ENCODE measurements at regions not wholly inside any gene's neighbourhood (a gene's known extent, or its start where the extent isn't known, plus 50 kb on each side); places are given as distances from the start of the nearest gene placed in this dataset.
"Not testable (repeated sequence)": the region's sequence is repeated elsewhere in the genome, so short reads cannot be mapped to it uniquely, and the experiment has no call there.

- no peak for DNase-seq (ENCODE audit: low spot score)
These were observed 326.8 kb downstream of the TBL1XR1 start for GRCh38 chr3:176870451-176870850.

DNA sequence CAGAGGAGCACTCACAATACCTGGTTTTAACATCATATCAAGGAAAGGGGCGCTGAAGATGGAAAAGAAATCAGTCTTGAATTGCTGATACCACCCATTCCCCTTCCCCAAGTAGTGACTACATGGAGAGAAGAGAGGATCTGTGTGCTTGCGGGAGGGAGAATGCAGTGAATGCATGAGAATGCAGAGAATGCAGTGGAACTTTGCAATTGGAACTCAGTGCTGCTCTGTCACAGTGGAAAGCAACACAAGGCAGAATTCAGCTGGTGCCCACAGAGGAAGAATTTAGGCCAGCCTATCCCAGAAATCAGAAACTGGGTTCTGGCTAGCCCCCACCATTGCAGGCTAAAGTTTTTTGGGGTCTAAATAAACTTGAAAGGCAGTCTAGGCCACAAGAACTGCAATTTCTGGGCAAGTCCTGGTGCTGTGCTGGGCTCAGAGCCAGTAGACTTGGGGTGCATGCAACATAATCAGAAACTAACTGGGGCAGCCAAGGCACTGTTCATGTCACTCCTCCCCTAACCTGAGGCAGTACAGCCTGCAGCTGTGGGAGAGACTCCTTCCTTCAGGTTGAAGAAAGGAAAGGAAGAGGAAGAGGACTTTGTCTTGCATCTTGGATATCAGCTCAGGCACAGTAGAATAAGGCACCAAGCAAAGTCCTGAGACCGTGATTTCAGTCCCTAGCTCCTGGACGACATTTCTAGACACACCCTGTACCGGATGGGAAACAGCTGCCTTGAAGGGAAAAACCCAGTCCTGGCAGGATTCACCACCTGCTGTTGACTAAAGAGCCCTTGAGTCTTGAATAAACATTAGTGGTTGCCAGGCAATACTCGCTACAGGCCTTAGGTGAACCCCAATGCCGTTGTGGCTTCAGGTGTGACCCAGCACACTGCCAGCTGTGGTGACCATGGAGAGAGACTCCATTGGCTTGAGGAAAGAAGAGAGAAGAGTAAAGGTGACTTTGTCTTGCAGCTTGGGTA lies 329.3 kb downstream of the TBL1XR1 start:
- no peak for DNase-seq (ENCODE audit: low spot score)

DNA sequence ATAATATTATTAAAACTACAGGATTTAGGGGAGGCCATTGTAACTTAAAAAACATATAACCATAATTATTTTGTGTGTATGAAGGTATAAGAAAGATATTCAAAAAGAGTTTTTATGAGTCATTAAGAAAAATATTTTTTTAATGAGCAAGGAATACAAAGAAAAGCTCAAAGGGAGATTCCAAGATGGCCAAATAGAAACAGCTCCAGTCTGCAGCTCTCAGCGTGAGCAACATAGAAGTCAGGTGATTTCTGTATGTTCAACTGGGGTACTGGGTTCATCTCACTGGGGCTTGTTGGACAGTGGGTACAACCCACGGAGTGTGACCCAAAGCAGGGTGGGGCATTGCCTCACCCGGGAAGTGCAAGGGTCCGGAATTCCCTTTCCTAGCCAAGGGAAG lies 336.1 kb downstream of the TBL1XR1 start:
- DNase-seq (ENCODE audit: low spot score) = no peak

- DNase-seq (ENCODE audit: low spot score) = no peak
These were observed 340.6 kb downstream of the TBL1XR1 start for GRCh38 chr3:176856721-176857120.

GRCh38 chr3:176855901-176856486 lies 341.3 kb downstream of the TBL1XR1 start:
- no peak for DNase-seq (ENCODE audit: low spot score)

DNA sequence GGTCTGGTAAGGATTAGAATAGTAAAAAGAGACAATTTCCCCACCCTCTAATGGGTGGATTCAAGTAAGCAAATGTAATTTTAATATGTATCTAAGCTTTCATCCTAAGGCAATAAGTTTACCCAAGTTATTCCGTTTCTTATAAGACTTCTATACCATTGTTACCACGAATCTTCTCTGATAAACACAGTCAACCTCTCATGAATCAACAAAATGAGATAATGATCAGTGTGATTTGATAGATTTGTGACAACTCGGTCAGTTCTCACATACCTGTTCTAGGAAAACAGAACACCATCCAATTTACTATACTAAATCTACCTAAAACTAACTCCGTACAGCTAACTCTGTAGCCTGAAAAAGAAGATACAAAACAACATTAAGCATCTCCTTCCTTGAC lies 342.1 kb downstream of the TBL1XR1 start:
- DNase-seq (ENCODE audit: low spot score) = no peak

DNA sequence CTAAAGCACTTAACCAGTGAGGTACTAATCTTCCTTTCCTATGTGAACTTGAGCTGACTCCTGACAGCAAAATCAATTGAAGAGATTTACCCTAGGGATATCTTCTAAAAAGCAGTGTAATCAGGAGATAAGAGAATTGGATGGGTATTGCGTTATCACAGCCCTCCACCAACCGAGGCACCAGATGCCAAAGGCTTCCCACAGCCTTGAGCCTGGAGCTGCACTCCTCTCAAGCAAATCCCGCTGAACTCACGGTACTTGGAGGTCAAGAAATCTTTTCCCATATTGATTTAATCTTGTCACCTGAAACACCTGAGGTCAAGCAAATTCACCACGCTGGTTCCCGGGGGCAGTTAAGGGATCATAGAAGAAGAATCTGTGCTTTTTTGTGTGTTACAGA lies 346.8 kb downstream of the TBL1XR1 start:
- DNase-seq (ENCODE audit: low spot score) = no peak

- DNase-seq (ENCODE audit: low spot score) = no peak
These were observed 348.7 kb downstream of the TBL1XR1 start for GRCh38 chr3:176848431-176849214.

GRCh38 chr3:176842914-176843313 lies 354.4 kb downstream of the TBL1XR1 start:
- DNase-seq (ENCODE audit: low spot score) = no peak

GRCh38 chr3:176840641-176841286 lies 356.5 kb downstream of the TBL1XR1 start:
- no peak for DNase-seq (ENCODE audit: low spot score)

DNA sequence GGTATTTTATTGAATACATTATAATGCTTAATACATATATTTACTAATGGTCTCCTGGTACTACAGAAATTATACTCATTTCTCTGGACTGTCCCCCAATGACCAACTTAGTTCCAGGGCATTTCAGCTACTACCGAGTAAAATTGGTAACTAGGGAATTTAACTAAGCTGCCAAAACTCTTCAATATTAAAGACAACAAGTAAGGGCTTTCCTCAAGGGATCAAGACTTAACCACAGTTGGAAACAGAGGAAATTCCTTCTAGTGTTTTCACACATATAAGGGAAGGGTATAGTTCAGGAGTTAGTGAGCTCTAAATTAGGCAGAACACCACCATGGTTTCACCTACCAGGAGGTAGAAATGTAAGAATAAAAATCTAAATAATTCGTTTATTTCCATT lies 357.4 kb downstream of the TBL1XR1 start:
- no peak for DNase-seq (ENCODE audit: low spot score)

DNA sequence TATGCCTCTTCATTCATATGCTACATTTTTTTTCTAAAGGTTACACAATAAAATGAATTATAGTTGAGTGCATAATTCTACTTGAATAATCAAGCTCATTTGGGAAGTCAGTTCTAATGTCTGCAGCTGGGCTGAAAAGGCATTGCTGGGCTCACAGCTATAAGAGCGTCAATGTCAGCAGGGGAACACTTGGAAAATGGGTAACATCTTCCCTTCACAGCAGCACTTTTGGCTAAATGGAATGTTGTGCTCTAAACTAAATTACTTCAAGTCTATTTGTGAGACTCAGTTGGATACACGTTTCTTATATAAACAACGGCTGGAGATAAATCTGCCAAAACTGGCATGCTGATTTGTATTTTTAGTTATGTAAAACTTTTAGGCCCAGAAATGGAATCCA lies 357.8 kb downstream of the TBL1XR1 start:
- no peak for DNase-seq (ENCODE audit: low spot score)

GRCh38 chr3:176827244-176827643 lies 370.0 kb downstream of the TBL1XR1 start:
- DNase-seq (ENCODE audit: low spot score) = not testable (repeated sequence)

- DNase-seq (ENCODE audit: low spot score) = no peak
These were observed 372.5 kb downstream of the TBL1XR1 start for GRCh38 chr3:176824811-176825210.

- no peak for DNase-seq (ENCODE audit: low spot score)
These were observed 376.5 kb downstream of the TBL1XR1 start for GRCh38 chr3:176820764-176821163.

GRCh38 chr3:176816937-176817336 lies 380.3 kb downstream of the TBL1XR1 start:
- no peak for DNase-seq (ENCODE audit: low spot score)

DNA sequence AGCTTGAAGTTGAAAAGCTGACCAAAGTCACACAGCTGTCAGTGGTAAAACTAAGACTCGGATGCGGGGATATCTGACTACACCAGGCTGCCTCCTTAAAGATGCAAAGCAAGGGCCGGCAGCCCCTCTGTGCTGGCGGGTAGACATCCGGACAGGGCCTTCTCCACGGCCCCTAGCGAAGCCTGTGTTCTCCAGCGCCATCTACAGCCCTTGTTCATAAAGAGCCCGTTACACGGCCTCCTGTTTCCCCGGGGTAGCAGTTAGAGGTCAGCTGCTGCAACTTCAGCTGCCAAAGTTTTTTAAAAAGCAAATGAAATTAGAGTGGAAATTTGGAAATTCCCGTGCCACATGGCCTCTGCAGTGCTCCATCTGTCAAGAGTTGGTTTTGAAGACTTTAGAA lies 383.0 kb downstream of the TBL1XR1 start:
- DNase-seq (ENCODE audit: low spot score) = no peak

GRCh38 chr3:176807938-176808337 lies 389.3 kb downstream of the TBL1XR1 start:
- no peak for DNase-seq (ENCODE audit: low spot score)

DNA sequence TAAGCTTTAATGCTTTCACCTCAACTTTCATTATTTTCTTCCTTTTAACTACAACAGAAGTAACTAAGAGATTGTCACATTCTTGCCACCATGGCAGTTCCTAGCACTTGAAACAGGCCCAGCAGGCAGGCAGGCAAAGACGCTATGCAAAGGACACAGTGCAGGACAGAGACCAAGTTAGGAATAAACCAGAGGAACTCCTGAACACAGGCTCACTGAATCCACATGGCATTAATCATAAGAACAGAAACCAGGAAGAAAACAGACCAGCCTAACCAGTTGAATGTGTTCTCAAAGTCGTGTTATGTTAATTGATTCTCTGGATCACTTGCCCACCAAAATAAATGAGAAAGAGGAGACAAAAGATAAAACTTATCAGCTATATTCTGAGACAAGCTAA lies 397.6 kb downstream of the TBL1XR1 start:
- no peak for DNase-seq (ENCODE audit: low spot score)

GRCh38 chr3:176798680-176799079 lies 398.6 kb downstream of the TBL1XR1 start:
- DNase-seq (ENCODE audit: low spot score) = no peak

DNA sequence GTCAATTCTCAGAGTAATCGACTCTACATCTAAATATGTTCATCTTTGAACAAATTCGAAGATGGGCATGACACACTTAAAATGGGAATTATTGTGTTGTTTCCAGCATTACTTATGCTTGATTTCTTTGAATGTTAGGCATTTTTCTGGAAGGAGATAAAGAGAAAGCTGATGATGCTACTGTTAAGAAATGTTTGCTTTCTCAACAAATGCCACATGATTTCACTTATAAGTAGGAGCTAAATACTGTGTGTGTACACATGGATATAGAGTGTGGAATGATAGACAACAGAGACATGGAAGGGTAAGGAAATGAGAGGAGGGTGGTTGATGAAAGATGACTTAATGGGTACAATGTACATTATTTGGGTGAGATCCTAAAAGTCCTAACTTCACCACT lies 400.9 kb downstream of the TBL1XR1 start:
- no peak for DNase-seq (ENCODE audit: low spot score)

GRCh38 chr3:176795891-176796290 lies 401.4 kb downstream of the TBL1XR1 start:
- DNase-seq (ENCODE audit: low spot score) = no peak
